ENCODE measurements at regions not wholly inside any gene's neighbourhood (a gene's known extent, or its start where the extent isn't known, plus 50 kb on each side); places are given as distances from the start of the nearest gene placed in this dataset.
"Not testable (repeated sequence)": the region's sequence is repeated elsewhere in the genome, so short reads cannot be mapped to it uniquely, and the experiment has no call there.

DNA sequence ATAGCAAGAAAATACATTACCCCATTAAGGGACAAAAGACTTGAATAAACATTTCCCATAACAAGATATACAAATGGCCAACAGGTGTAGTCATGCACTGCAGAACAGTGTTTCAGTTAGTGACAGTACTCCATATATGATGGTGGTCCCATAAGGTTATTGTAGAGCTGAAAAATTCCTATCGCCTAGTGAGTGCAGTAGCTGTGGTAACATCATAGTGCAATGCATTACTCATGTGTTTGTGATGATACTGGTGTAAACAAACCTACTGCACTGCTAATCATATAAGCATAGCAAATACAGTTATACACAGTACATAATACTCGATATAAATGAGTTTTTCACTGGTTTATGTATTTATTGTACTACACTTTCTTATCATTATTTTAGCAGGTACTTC lies 168.7 kb downstream of the C12orf75 start:
- Histone ChIP-seq H3K4me1 (no peaks in the 10 kb centered on the region), H3K9me3 (peaks cover 0 to 8% (median 6%) of the 10 kb centered on the region in 4 donors), H3K27me3 (no peaks in the 10 kb centered on the region), H3K4me3 (no peak overlapping the region), H3K36me3 (no peaks in the 10 kb centered on the region), H3K27ac (replicated peaks in 1 of 4) (no peak overlapping the region)
- TF ChIP-seq EP300 (IDR thresholded peaks at IDR 0.05) (no peak), POLR2AphosphoS5 (IDR thresholded peaks at IDR 0.05) (no peak), POLR2A (IDR thresholded peaks at IDR 0.05; ENCODE audit: low read depth) (no peak)
- TF ChIP-seq, protein P1, sequence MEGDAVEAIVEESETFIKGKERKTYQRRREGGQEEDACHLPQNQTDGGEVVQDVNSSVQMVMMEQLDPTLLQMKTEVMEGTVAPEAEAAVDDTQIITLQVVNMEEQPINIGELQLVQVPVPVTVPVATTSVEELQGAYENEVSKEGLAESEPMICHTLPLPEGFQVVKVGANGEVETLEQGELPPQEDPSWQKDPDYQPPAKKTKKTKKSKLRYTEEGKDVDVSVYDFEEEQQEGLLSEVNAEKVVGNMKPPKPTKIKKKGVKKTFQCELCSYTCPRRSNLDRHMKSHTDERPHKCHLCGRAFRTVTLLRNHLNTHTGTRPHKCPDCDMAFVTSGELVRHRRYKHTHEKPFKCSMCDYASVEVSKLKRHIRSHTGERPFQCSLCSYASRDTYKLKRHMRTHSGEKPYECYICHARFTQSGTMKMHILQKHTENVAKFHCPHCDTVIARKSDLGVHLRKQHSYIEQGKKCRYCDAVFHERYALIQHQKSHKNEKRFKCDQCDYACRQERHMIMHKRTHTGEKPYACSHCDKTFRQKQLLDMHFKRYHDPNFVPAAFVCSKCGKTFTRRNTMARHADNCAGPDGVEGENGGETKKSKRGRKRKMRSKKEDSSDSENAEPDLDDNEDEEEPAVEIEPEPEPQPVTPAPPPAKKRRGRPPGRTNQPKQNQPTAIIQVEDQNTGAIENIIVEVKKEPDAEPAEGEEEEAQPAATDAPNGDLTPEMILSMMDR (IDR thresholded peaks at IDR 0.05), result no peak
- DNase-seq (ENCODE audit: extremely low spot score), result peak; percentile 7
- intact Hi-C loops (cut with DNase I), result no loop called here
- 87% methylated on average over 2 of the region's 2 CpGs for WGBS

DNA sequence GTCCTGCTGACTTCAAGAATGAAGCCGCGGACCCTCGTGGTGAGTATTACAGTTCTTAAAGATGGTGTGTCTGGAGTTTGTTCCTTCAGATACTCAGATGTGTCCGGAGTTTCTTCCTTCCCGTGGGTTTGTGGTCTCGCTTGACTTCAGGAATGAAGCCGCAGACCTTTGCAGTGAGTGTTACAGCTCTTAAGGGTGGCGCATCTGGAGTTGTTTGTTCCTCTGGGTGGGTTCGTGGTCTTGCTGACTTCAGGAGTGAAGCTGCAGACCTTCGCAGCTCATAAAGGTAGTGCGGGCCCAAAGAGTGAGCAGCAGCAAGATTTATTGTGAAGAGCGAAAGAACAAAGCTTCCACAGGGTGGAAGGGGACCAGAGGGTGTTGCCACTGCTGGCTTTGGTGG lies 170.2 kb downstream of the C12orf75 start:
- H3K4me1 ChIP-seq; H3K27ac ChIP-seq (replicated peaks in 1 of 4); H3K9me3 ChIP-seq; H3K27me3 ChIP-seq; H3K4me3 ChIP-seq; intact Hi-C loops (cut with DNase I); H3K36me3 ChIP-seq: not testable (repeated sequence)
- WGBS, result 84% methylated on average over 12 of the region's 12 CpGs
- peak; percentile 57 for DNase-seq (ENCODE audit: extremely low spot score)

DNA sequence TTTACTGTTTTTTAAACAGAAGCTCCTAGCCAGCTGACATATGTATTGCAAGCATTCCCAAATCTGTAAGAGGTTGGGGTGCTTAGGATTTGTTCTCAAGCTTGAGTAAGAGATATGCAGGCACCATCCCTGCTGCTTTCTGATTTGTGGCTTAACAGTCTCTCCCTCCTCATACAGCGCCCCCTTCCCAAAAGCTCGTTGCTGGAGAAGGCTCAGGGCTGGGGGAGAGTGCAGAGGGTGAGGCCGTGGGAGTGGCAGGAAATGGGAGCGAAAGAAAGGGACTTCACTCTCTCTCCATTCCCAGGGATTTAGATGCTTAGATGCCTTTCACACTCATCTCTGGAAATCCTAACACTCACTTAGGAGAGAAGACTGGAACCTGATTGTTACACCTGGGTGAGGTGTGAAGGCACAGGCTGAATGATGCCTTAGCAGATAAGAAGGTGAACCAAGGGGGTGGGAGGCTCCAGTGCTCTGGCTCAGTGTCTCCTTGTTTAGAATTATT lies 172.0 kb downstream of the C12orf75 start:
- Histone ChIP-seq H3K9me3 (peaks cover 0 to 8% (median 4%) of the 10 kb centered on the region in 4 donors), H3K36me3 (no peaks in the 10 kb centered on the region), H3K27ac (replicated peaks in 1 of 4) (no peak overlapping the region), H3K27me3 (peaks cover 0 to 8% (median 0%) of the 10 kb centered on the region in 4 donors), H3K4me1 (no peaks in the 10 kb centered on the region), H3K4me3 (no peak overlapping the region)
- DNase-seq (ENCODE audit: extremely low spot score), result peak; percentile 70
- intact Hi-C loops (cut with DNase I), result no loop called here
- 58% methylated on average over 4 of the region's 4 CpGs for WGBS
- TF ChIP-seq POLR2AphosphoS5 (IDR thresholded peaks at IDR 0.05), result no peak
- TF ChIP-seq EP300 (IDR thresholded peaks at IDR 0.05), result no peak
- TF ChIP-seq, protein P1 (IDR thresholded peaks at IDR 0.05), result no peak

DNA sequence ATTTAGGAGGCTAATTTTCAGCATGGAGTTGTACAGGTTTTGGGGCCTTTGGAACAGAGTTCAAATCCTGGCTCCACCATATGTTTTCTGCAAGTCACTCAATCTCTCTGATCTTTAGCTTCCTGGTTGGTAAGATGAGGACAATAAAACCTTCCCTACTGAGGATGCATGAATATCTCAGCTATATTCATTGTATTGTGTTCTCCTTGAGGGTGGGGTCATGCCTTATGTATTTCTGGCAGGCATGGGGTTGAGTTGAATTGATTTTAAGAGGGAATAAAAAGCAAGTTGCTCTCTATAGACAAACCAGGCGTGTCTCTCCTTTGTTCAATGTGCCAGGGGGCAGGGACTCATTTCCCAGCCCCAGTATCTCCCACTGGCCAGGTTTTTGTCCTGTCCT lies 173.1 kb downstream of the C12orf75 start:
- no peak overlapping the region for H3K27ac ChIP-seq (replicated peaks in 1 of 4)
- no peaks in the 10 kb centered on the region for H3K36me3 ChIP-seq
- peak; percentile 39 for DNase-seq (ENCODE audit: extremely low spot score)
- TF ChIP-seq POLR2AphosphoS5 (IDR thresholded peaks at IDR 0.05) (no peak), EP300 (IDR thresholded peaks at IDR 0.05) (no peak), POLR2A (IDR thresholded peaks at IDR 0.05; ENCODE audit: low read depth) (no peak)
- TF ChIP-seq, protein P1 (IDR thresholded peaks at IDR 0.05), result no peak
- no peaks in the 10 kb centered on the region for H3K9me3 ChIP-seq
- 92% methylated on average over 1 of the region's 1 CpG for WGBS
- no peak overlapping the region for H3K4me3 ChIP-seq
- H3K4me1 ChIP-seq, result no peaks in the 10 kb centered on the region
- intact Hi-C loops (cut with DNase I), result no loop called here
- H3K27me3 ChIP-seq, result peaks cover 0 to 8% (median 0%) of the 10 kb centered on the region in 4 donors

DNA sequence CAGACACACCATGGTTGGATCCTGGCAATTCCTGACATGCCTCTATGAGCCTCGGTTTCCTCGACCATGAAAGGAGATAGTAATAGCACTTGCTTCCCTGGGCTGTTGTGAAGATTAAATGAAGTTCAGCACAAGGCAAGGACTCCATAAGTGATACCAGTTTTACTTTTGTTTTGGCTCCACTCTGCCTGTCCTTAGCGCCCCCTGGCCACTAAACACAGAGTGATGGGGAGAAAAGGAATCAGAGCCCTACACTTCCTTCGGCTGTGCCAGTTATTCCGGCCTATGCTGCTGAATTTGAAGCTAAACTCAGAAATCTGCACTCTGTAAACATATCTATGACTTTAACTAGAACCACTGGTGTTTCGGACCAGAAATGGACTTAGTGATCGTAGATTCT lies 173.8 kb downstream of the C12orf75 start:
- 87% methylated on average over 7 of the region's 7 CpGs for WGBS
- Histone ChIP-seq H3K36me3 (no peaks in the 10 kb centered on the region), H3K9me3 (no peaks in the 10 kb centered on the region), H3K27ac (replicated peaks in 1 of 4) (no peak overlapping the region), H3K4me1 (no peaks in the 10 kb centered on the region), H3K4me3 (no peak overlapping the region), H3K27me3 (peaks cover 0 to 8% (median 0%) of the 10 kb centered on the region in 4 donors)
- intact Hi-C loops (cut with DNase I), result no loop called here
- TF ChIP-seq POLR2AphosphoS5 (IDR thresholded peaks at IDR 0.05) (no peak), POLR2A (IDR thresholded peaks at IDR 0.05; ENCODE audit: low read depth) (no peak), EP300 (IDR thresholded peaks at IDR 0.05) (no peak)
- TF ChIP-seq, protein P1 (IDR thresholded peaks at IDR 0.05), result no peak
- DNase-seq (ENCODE audit: extremely low spot score), result peak; percentile 31

Measured in esophagus muscularis mucosa (tissue), 4 donors.